Gastrocnemius medialis (tissue), 4 donors: ENCODE measurements at regions not wholly inside any gene's neighbourhood (a gene's known extent, or its start where the extent isn't known, plus 50 kb on each side); places are given as distances from the start of the nearest gene placed in this dataset.

Experiments
- ATAC-seq, 2 donors: fragments of 150-250 bp; one replicate each; pipeline ENCODE4 v1.9.1; 2016
- DNase-seq, 2 donors: peaks; one replicate each; pipeline ENCODE4 v3.0.0-alpha.2; 2019
- H3K27ac ChIP-seq, 4 donors: fragments of 200-600 bp; sonication (generic); 1 replicate in 1 of 4; 2 replicates in 3 of 4; pipeline ENCODE4 v1.5.1; 2016 to 2018; ENCODE audit warnings: mild to moderate bottlenecking in 2 of 4, moderate library complexity in 1 of 4
- H3K27me3 ChIP-seq, 3 donors: fragments of 200-600 bp; sonication (generic) in 2 of 3; 1 replicate in 1 of 3; 2 replicates in 2 of 3; pipeline versions ENCODE4 v1.5.1 to v1.6.0; 2016 to 2019; ENCODE audit warnings: mild to moderate bottlenecking in 1 of 3, moderate library complexity in 1 of 3
- H3K36me3 ChIP-seq, 2 donors: fragments of 200-600 bp; sonication (generic) in 1 of 2; one replicate each; pipeline ENCODE4 v1.5.1; 2017 to 2018
- H3K4me1 ChIP-seq, 2 donors: fragments of 200-600 bp; sonication (generic) in 1 of 2; one replicate each; pipeline ENCODE4 v1.5.1; 2016 to 2017; ENCODE audit warnings: mild to moderate bottlenecking in 2 of 2
- H3K4me3 ChIP-seq, 4 donors: fragments of 200-600 bp; sonication (generic) in 3 of 4; 1 replicate in 1 of 4; 2 replicates in 3 of 4; pipeline ENCODE4 v1.5.1; 2016 to 2019; ENCODE audit warnings: mild to moderate bottlenecking in 2 of 4
- H3K9me3 ChIP-seq, 3 donors: fragments of 200-600 bp; sonication (generic) in 2 of 3; 1 replicate in 1 of 3; 2 replicates in 2 of 3; pipeline ENCODE4 v1.5.1; 2016 to 2019
- CTCF ChIP-seq, 5 experiments: fragments of 450-650 bp in 3 of 5; fragments of 200-600 bp in 2 of 5; sonication (generic) in 2 of 5; IDR thresholded peaks in 4 of 5; conservative IDR thresholded peaks in 1 of 5; 1 replicate in 4 of 5; 2 replicates in 1 of 5; pipeline ENCODE4 v1.5.1; 2016 to 2019; ENCODE audit warnings: antibody characterized with exemption in 5 of 5, mild to moderate bottlenecking in 3 of 5, moderate library complexity in 3 of 5
- POLR2A ChIP-seq, 2 donors: fragments of 450-650 bp; IDR thresholded peaks; one replicate each; pipeline ENCODE4 v1.6.1; 2017; ENCODE audit warnings: antibody characterized with exemption in 2 of 2, mild to moderate bottlenecking in 2 of 2, moderate library complexity in 2 of 2
- in situ Hi-C, 4 donors: fragments of 200-750 bp; cut with MboI; loops; one replicate each; pipeline versions ENCODE4 v1.15.0 to v1.8.0; 2017; ENCODE audit warnings: low sequenced_read_pairs in 4 of 4
- intact Hi-C: fragments of 100-400 bp; cut with DNase I; formaldehyde crosslinking; loops from one replicate; pipeline ENCODE4 v1.15.1; 2023; ENCODE audit warnings: low total_unique reads

GRCh38 chr2:60661073-60661738 lies 94.9 kb upstream of the PAPOLG start:
- no peak for TF ChIP-seq CTCF (IDR thresholded peaks at IDR 0.05 in 4 of 5, conservative IDR thresholded peaks at IDR 0.05 in 1 of 5)
- no peak for TF ChIP-seq POLR2A (IDR thresholded peaks at IDR 0.05)
- Histone ChIP-seq H3K4me3 (no peak overlapping the region), H3K36me3 (no peaks in the 10 kb centered on the region), H3K9me3 (no peaks in the 10 kb centered on the region), H3K27ac (no peak overlapping the region), H3K4me1 (no peaks in the 10 kb centered on the region), H3K27me3 (no peaks in the 10 kb centered on the region)
- no peak for ATAC-seq
- DNase-seq, result no peak
- intact Hi-C loops (no loop called here), in situ Hi-C loops (no loop called here)

GRCh38 chr2:60662781-60663180 lies 93.3 kb upstream of the PAPOLG start:
- no peak for DNase-seq
- Histone ChIP-seq H3K4me3 (no peak overlapping the region), H3K27ac (no peak overlapping the region), H3K4me1 (no peaks in the 10 kb centered on the region), H3K27me3 (no peaks in the 10 kb centered on the region), H3K9me3 (no peaks in the 10 kb centered on the region), H3K36me3 (no peaks in the 10 kb centered on the region)
- intact Hi-C loops (no loop called here), in situ Hi-C loops (no loop called here)
- ATAC-seq, result no peak
- TF ChIP-seq POLR2A (IDR thresholded peaks at IDR 0.05) (no peak), CTCF (IDR thresholded peaks at IDR 0.05 in 4 of 5, conservative IDR thresholded peaks at IDR 0.05 in 1 of 5) (no peak)

GRCh38 chr2:60671966-60672365 lies 84.1 kb upstream of the PAPOLG start:
- in situ Hi-C loops (no loop called here), intact Hi-C loops (loop anchor here (10.0 kb wide), 1 partner anchor 97 kb away; no protein-coding TSS in a partner anchor)
- H3K4me3 ChIP-seq, result no peak overlapping the region
- H3K27ac ChIP-seq, result no peak overlapping the region
- no peak for ATAC-seq
- TF ChIP-seq CTCF (IDR thresholded peaks at IDR 0.05 in 4 of 5, conservative IDR thresholded peaks at IDR 0.05 in 1 of 5) (no peak), POLR2A (IDR thresholded peaks at IDR 0.05) (no peak)
- H3K9me3 ChIP-seq, result no peaks in the 10 kb centered on the region
- H3K36me3 ChIP-seq, result no peaks in the 10 kb centered on the region
- DNase-seq, result no peak
- no peaks in the 10 kb centered on the region for H3K27me3 ChIP-seq
- H3K4me1 ChIP-seq, result no peaks in the 10 kb centered on the region

GRCh38 chr2:60674524-60675165 lies 81.4 kb upstream of the PAPOLG start:
- Histone ChIP-seq H3K4me3 (no peak overlapping the region), H3K27me3 (peaks cover 0 to 5% (median 3%) of the 10 kb centered on the region in 3 donors), H3K27ac (no peak overlapping the region), H3K36me3 (no peaks in the 10 kb centered on the region), H3K9me3 (no peaks in the 10 kb centered on the region), H3K4me1 (no peaks in the 10 kb centered on the region)
- TF ChIP-seq CTCF (IDR thresholded peaks at IDR 0.05 in 4 of 5, conservative IDR thresholded peaks at IDR 0.05 in 1 of 5) (peak; percentile 32 to 89 (median 67)), POLR2A (IDR thresholded peaks at IDR 0.05) (no peak)
- in situ Hi-C loops, result no loop called here
- ATAC-seq (peak; percentile 83 to 85), DNase-seq (peak; percentile 51 to 58)
- intact Hi-C loops, result loop anchor here (10.0 kb wide), 1 partner anchor 100 kb away; no protein-coding TSS in a partner anchor
